Urothelium cell line (cell line): ENCODE measurements at regions not wholly inside any gene's neighbourhood (a gene's known extent, or its start where the extent isn't known, plus 50 kb on each side); places are given as distances from the start of the nearest gene placed in this dataset.
"Not testable (repeated sequence)": the region's sequence is repeated elsewhere in the genome, so short reads cannot be mapped to it uniquely, and the experiment has no call there.

Experiments
- DNase-seq: peaks from one replicate; pipeline ENCODE4 v3.0.0; 2011; ENCODE audit warnings: low spot score, mixed read lengths
- FAIRE-seq: peaks from 2 replicates; lab custom pipeline; 2011; peaks lifted over from hg19 to GRCh38; lab: Jason Lieb, UNC

DNA sequence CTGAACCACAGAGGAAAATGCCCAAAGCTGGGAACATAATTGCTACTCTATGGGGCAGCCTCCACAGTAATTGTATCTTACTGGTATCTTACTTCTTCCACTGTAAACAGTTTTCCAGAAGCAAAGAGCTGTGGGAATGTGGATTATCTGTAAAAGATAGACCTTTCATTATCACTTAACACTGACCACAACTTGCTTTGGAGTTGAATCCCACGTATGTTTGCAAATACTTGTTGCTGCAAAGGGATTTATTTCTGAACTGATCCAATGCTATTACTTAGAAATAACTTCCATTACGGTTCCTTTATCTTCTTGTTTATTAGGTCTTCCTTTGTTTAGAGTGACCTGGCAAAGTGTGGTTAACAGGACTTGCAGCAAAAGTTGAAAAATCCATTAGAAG is 218.1 kb downstream of the KCTD12 start:
- FAIRE-seq, result no peak
- no peak for DNase-seq

DNA sequence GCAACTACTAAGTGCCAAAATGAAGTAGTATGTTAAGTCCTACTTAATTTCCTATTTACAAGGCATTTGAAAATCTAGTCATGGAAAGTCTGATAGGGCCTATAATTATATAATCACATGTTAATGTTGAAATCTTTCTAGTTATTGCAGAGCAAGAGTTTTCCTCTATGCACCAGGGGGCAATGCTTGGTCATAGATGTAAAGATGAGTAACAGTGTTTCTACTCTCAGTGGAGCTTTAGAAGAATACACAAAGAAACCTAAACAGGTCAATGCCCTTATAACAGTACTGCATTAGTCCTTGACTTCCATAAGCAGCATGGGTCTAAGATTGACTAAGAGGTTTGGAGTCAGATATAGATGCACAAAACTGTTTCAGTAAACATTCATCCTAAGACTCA is 218.7 kb downstream of the KCTD12 start:
- no peak for DNase-seq
- no peak for FAIRE-seq

GRCh38 chr13:76663592-76664335 is 222.4 kb downstream of the KCTD12 start:
- FAIRE-seq (no peak), DNase-seq (no peak)

- not testable (repeated sequence) for DNase-seq, FAIRE-seq
Observed at GRCh38 chr13:76659074-76659473, 227.1 kb downstream of the KCTD12 start.

- DNase-seq, result no peak
Observed at GRCh38 chr13:76656500-76656899, 229.7 kb downstream of the KCTD12 start.

GRCh38 chr13:76656056-76656455 is 230.1 kb downstream of the KCTD12 start:
- DNase-seq, result no peak
- no peak for FAIRE-seq

More at GRCh38 chr13:76656500-76656899, 229.7 kb downstream of the KCTD12 start:
- FAIRE-seq, result no peak

DNA sequence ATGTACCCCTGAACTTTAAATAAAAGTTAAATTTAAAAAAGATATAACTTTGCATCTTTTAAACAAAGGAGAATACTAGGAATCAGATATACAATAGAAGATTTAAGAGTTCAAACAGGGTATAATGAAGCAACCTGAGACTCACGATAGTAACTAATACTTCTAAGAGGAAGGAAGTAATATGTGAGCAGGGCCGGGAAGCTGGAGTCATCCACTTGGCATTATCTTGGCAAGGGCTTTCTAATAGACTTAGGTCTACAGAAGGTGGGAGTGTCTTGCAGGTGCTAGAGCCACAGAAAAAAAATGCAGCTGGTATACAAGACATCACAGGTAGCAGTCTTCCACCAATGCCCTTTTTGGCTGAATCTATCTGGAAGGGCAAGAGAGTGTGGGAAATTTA is 231.9 kb downstream of the KCTD12 start:
- DNase-seq (no peak), FAIRE-seq (no peak)

GRCh38 chr13:76651286-76651685 is 234.9 kb downstream of the KCTD12 start:
- DNase-seq (no peak), FAIRE-seq (no peak)

- FAIRE-seq (no peak), DNase-seq (no peak)
Observed at GRCh38 chr13:76647550-76647949, 238.7 kb downstream of the KCTD12 start.

- FAIRE-seq (no peak), DNase-seq (no peak)
Observed at GRCh38 chr13:76646946-76647345, 239.3 kb downstream of the KCTD12 start.

DNA sequence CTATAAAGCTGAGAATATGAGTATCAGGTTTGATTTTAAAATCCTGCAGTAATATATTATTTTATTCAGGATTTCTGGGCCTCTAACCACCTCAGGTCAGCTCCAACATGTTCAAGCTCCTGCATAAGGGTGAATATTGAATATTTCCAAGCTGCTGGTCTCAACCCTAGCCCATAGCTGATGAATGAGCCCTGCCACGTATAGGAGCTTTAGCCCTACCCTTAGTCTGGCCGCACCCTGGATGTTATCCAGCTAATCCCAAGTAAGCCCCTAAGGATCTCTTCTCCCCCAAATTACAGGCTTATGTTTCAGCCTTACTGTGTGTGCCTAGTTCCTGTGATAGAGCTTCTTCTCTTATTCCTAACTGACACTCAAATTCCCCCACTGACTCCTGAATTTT is 240.6 kb downstream of the KCTD12 start:
- DNase-seq (no peak), FAIRE-seq (no peak)

DNA sequence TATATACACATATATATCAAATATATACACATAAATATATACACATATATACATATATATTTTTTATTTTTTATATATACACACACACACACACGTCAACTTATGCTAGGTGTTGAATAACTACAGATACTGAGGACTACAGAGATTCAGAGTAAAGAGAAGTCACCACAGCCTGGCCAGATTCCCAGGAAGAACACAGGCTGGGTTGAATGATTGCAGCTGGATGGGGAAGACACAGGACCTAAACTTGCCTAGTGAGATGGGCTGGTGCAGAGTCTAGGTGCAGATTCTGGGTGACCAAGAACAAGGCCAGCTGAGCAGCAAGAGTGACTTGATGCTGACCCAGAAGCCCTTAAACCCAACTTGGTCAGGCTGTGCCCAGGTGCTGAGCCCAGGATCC is 241.3 kb downstream of the KCTD12 start:
- DNase-seq (no peak), FAIRE-seq (no peak)

GRCh38 chr13:76643596-76643995 is 242.6 kb downstream of the KCTD12 start:
- DNase-seq, result no peak
- FAIRE-seq, result no peak

DNA sequence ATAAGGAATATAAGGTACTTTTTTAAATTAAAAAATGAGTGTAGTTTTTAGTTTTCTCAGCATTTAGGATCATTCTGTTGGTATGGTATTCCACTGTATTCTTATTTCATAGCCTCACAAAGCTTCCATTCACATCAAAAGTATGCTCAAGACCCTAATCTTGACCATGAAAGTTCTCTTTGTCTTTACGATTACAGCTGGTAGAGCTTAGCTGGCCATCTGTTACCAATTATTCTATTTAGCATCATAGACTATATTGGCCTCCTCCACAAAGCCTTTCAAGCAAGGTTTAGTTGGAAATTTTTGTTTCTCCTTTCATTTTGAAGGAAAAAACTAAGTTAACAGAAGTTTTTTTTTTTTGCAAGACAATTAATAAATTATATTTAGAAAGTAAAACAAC is 245.1 kb downstream of the KCTD12 start:
- DNase-seq (no peak), FAIRE-seq (no peak)

DNA sequence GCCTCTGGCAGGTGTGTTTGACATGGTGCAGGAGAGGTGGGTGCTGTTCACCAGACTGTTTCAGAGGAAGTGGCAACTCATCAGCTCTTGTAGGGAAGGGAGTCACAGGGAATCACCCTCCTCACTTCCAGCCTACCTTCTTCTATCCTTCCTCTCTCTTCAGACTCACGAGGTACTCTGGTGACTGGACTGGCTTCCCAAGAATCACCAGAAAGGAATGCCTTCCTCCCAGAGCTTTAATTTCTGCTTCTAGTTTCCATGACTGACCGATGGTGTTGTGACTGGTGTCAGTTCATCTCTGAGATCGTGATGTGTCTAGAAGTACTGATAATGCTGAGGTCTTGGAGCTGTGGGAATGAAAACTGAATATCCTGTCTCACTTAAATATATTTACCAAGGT is 247.3 kb downstream of the KCTD12 start:
- DNase-seq, result no peak
- FAIRE-seq, result no peak

- FAIRE-seq (no peak), DNase-seq (no peak)
Observed at GRCh38 chr13:76638181-76638580, 248.0 kb downstream of the KCTD12 start.

GRCh38 chr13:76637641-76638141 is 248.5 kb downstream of the KCTD12 start:
- FAIRE-seq (no peak), DNase-seq (no peak)

GRCh38 chr13:76636829-76637228 is 249.4 kb downstream of the KCTD12 start:
- FAIRE-seq (no peak), DNase-seq (no peak)

GRCh38 chr13:76635232-76636230 is 250.7 kb downstream of the KCTD12 start:
- DNase-seq, result no peak
- FAIRE-seq, result no peak

GRCh38 chr13:76634431-76635191 is 251.6 kb downstream of the KCTD12 start:
- no peak for FAIRE-seq

More at GRCh38 chr13:76634431-76635191, 251.6 kb downstream of the KCTD12 start:
- DNase-seq, result no peak
